ENCODE measurements at regions not wholly inside any gene's neighbourhood (a gene's known extent, or its start where the extent isn't known, plus 50 kb on each side); places are given as distances from the start of the nearest gene placed in this dataset.

- no peaks in the 10 kb centered on the region for H3K9me3 ChIP-seq (ENCODE audit: control insufficient read depth in 2 of 3, low read length in 3 of 3)
- DNase-seq (no peak), ATAC-seq (no peak)
- ChIA-PET CTCF (interaction anchor here (1.2 to 5.4 kb wide), 7 partner anchors 9 to 328 kb away, joined by 3 to 65 read pairs (median 12); partner anchors contain the start of gene HOXD8), POLR2A (interaction anchor here (0.7 kb wide), 1 partner anchor 328 kb away, joined by 3 read pairs; no protein-coding TSS in a partner anchor)
- no peak overlapping the region for H3K4me3 Mint-ChIP-seq
- no peaks in the 10 kb centered on the region for H3K4me1 Mint-ChIP-seq
- H3K4me1 ChIP-seq (ENCODE audit: control insufficient read depth in 2 of 2, insufficient read depth in 2 of 2, low read length in 2 of 2) = no peaks in the 10 kb centered on the region
- no peak overlapping the region for H3K27ac Mint-ChIP-seq
- no peaks in the 10 kb centered on the region for H3K36me3 ChIP-seq (ENCODE audit: control insufficient read depth in 2 of 3, insufficient read depth in 3 of 3, low read length in 3 of 3)
- peaks cover 42 to 61% (median 49%) of the 10 kb centered on the region in 5 donors for H3K27me3 Mint-ChIP-seq
- H3K27me3 ChIP-seq (ENCODE audit: control insufficient read depth in 2 of 2, insufficient read depth in 2 of 2, low read length in 2 of 2) = no peaks in the 10 kb centered on the region
- intact Hi-C loops (cut with micrococcal nuclease) = loop anchor here (1.0 to 5.0 kb wide), 8 partner anchors 98 to 693 kb away; no protein-coding TSS in a partner anchor
- no peaks in the 10 kb centered on the region for H3K36me3 Mint-ChIP-seq
- no peak overlapping the region for H3K27ac ChIP-seq (ENCODE audit: low read depth, low read length)
- peaks cover 0 to 1% (median 0%) of the 10 kb centered on the region in 11 donors for H3K9me3 Mint-ChIP-seq
- no peak overlapping the region for H3K4me3 ChIP-seq (ENCODE audit: low read length)
These were observed 186.6 kb downstream of the MTX2 start for GRCh38 chr2:176455816-176456291.

- intact Hi-C loops (cut with micrococcal nuclease) = loop anchor here (5.0 kb wide), 3 partner anchors 195 to 690 kb away; no protein-coding TSS in a partner anchor
- H3K4me3 Mint-ChIP-seq = no peak overlapping the region
- no peak overlapping the region for H3K27ac Mint-ChIP-seq
- Histone ChIP-seq H3K9me3 (ENCODE audit: control insufficient read depth in 2 of 3, low read length in 3 of 3) (no peaks in the 10 kb centered on the region), H3K4me1 (ENCODE audit: control insufficient read depth in 2 of 2, insufficient read depth in 2 of 2, low read length in 2 of 2) (no peaks in the 10 kb centered on the region), H3K4me3 (ENCODE audit: low read length) (no peak overlapping the region), H3K27me3 (ENCODE audit: control insufficient read depth in 2 of 2, insufficient read depth in 2 of 2, low read length in 2 of 2) (no peaks in the 10 kb centered on the region), H3K36me3 (ENCODE audit: control insufficient read depth in 2 of 3, insufficient read depth in 3 of 3, low read length in 3 of 3) (no peaks in the 10 kb centered on the region), H3K27ac (ENCODE audit: low read depth, low read length) (no peak overlapping the region)
- ATAC-seq (no peak), DNase-seq (no peak)
- peaks cover 0 to 1% (median 0%) of the 10 kb centered on the region in 11 donors for H3K9me3 Mint-ChIP-seq
- POLR2A ChIA-PET = no interaction called here
- H3K27me3 Mint-ChIP-seq = peaks cover 55 to 71% (median 58%) of the 10 kb centered on the region in 5 donors
- CTCF ChIA-PET = interaction anchor here (1.0 to 1.9 kb wide), 2 partner anchors 11 to 15 kb away, joined by 3 to 5 read pairs; no protein-coding TSS in a partner anchor
- H3K4me1 Mint-ChIP-seq = no peaks in the 10 kb centered on the region
- H3K36me3 Mint-ChIP-seq = no peaks in the 10 kb centered on the region
These were observed 188.2 kb downstream of the MTX2 start for GRCh38 chr2:176457481-176457880.

- Histone ChIP-seq H3K4me1 (ENCODE audit: control insufficient read depth in 2 of 2, insufficient read depth in 2 of 2, low read length in 2 of 2) (no peaks in the 10 kb centered on the region), H3K36me3 (ENCODE audit: control insufficient read depth in 2 of 3, insufficient read depth in 3 of 3, low read length in 3 of 3) (no peaks in the 10 kb centered on the region), H3K9me3 (ENCODE audit: control insufficient read depth in 2 of 3, low read length in 3 of 3) (no peaks in the 10 kb centered on the region), H3K27ac (ENCODE audit: low read depth, low read length) (no peak overlapping the region), H3K4me3 (ENCODE audit: low read length) (no peak overlapping the region), H3K27me3 (ENCODE audit: control insufficient read depth in 2 of 2, insufficient read depth in 2 of 2, low read length in 2 of 2) (peaks cover 0 to 6% of the 10 kb centered on the region in 2 donors)
- Mint-ChIP-seq H3K36me3 (no peaks in the 10 kb centered on the region), H3K4me3 (no peak overlapping the region), H3K4me1 (no peaks in the 10 kb centered on the region), H3K27me3 (peaks cover 58 to 77% (median 64%) of the 10 kb centered on the region in 5 donors), H3K27ac (no peak overlapping the region), H3K9me3 (peaks cover 0 to 1% (median 0%) of the 10 kb centered on the region in 11 donors)
- ChIA-PET CTCF (no interaction called here), POLR2A (no interaction called here)
- DNase-seq (no peak), ATAC-seq (no peak)
- intact Hi-C loops (cut with micrococcal nuclease) = no loop called here
These were observed 192.0 kb downstream of the MTX2 start for GRCh38 chr2:176461098-176461808.

GRCh38 chr2:176461809-176462670 lies 192.8 kb downstream of the MTX2 start:
- DNase-seq = no peak
- H3K9me3 ChIP-seq (ENCODE audit: control insufficient read depth in 2 of 3, low read length in 3 of 3) = no peaks in the 10 kb centered on the region
- H3K36me3 ChIP-seq (ENCODE audit: control insufficient read depth in 2 of 3, insufficient read depth in 3 of 3, low read length in 3 of 3) = no peaks in the 10 kb centered on the region
- no peak overlapping the region for H3K27ac Mint-ChIP-seq
- H3K27me3 ChIP-seq (ENCODE audit: control insufficient read depth in 2 of 2, insufficient read depth in 2 of 2, low read length in 2 of 2) = peaks cover 0 to 6% of the 10 kb centered on the region in 2 donors
- no peaks in the 10 kb centered on the region for H3K4me1 ChIP-seq (ENCODE audit: control insufficient read depth in 2 of 2, insufficient read depth in 2 of 2, low read length in 2 of 2)
- no peak for ATAC-seq
- H3K27me3 Mint-ChIP-seq = peaks cover 59 to 84% (median 67%) of the 10 kb centered on the region in 5 donors
- H3K27ac ChIP-seq (ENCODE audit: low read depth, low read length) = no peak overlapping the region
- H3K36me3 Mint-ChIP-seq = no peaks in the 10 kb centered on the region
- H3K4me3 Mint-ChIP-seq = no peak overlapping the region
- intact Hi-C loops (cut with micrococcal nuclease) = no loop called here
- H3K9me3 Mint-ChIP-seq = peaks cover 0 to 1% (median 0%) of the 10 kb centered on the region in 11 donors
- ChIA-PET POLR2A (no interaction called here), CTCF (interaction anchor here (1.3 kb wide), 1 partner anchor 8 kb away, joined by 5 read pairs; no protein-coding TSS in a partner anchor)
- H3K4me3 ChIP-seq (ENCODE audit: low read length) = no peak overlapping the region
- no peaks in the 10 kb centered on the region for H3K4me1 Mint-ChIP-seq

GRCh38 chr2:176463546-176463945 lies 194.3 kb downstream of the MTX2 start:
- intact Hi-C loops (cut with micrococcal nuclease) = no loop called here
- Histone ChIP-seq H3K4me3 (ENCODE audit: low read length) (no peak overlapping the region), H3K27ac (ENCODE audit: low read depth, low read length) (no peak overlapping the region), H3K9me3 (ENCODE audit: control insufficient read depth in 2 of 3, low read length in 3 of 3) (no peaks in the 10 kb centered on the region), H3K4me1 (ENCODE audit: control insufficient read depth in 2 of 2, insufficient read depth in 2 of 2, low read length in 2 of 2) (no peaks in the 10 kb centered on the region), H3K36me3 (ENCODE audit: control insufficient read depth in 2 of 3, insufficient read depth in 3 of 3, low read length in 3 of 3) (no peaks in the 10 kb centered on the region), H3K27me3 (ENCODE audit: control insufficient read depth in 2 of 2, insufficient read depth in 2 of 2, low read length in 2 of 2) (peaks cover 0 to 6% of the 10 kb centered on the region in 2 donors)
- H3K27me3 Mint-ChIP-seq = peaks cover 52 to 71% (median 66%) of the 10 kb centered on the region in 5 donors
- DNase-seq (no peak), ATAC-seq (no peak)
- no peaks in the 10 kb centered on the region for H3K36me3 Mint-ChIP-seq
- ChIA-PET POLR2A (no interaction called here), CTCF (interaction anchor here (1.3 kb wide), 1 partner anchor 10 kb away, joined by 5 read pairs; no protein-coding TSS in a partner anchor)
- H3K9me3 Mint-ChIP-seq = peaks cover 0 to 1% (median 0%) of the 10 kb centered on the region in 11 donors
- no peak overlapping the region for H3K27ac Mint-ChIP-seq
- H3K4me1 Mint-ChIP-seq = no peaks in the 10 kb centered on the region
- H3K4me3 Mint-ChIP-seq = no peak overlapping the region

- CTCF ChIA-PET = no interaction called here
- Mint-ChIP-seq H3K36me3 (no peaks in the 10 kb centered on the region), H3K4me3 (no peak overlapping the region), H3K27me3 (peaks cover 43 to 69% (median 56%) of the 10 kb centered on the region in 5 donors), H3K9me3 (no peaks in the 10 kb centered on the region), H3K4me1 (no peaks in the 10 kb centered on the region), H3K27ac (no peak overlapping the region)
- Histone ChIP-seq H3K4me3 (ENCODE audit: low read length) (no peak overlapping the region), H3K4me1 (ENCODE audit: control insufficient read depth in 2 of 2, insufficient read depth in 2 of 2, low read length in 2 of 2) (no peaks in the 10 kb centered on the region), H3K36me3 (ENCODE audit: control insufficient read depth in 2 of 3, insufficient read depth in 3 of 3, low read length in 3 of 3) (no peaks in the 10 kb centered on the region), H3K27me3 (ENCODE audit: control insufficient read depth in 2 of 2, insufficient read depth in 2 of 2, low read length in 2 of 2) (peaks cover 0 to 6% of the 10 kb centered on the region in 2 donors), H3K27ac (ENCODE audit: low read depth, low read length) (no peak overlapping the region), H3K9me3 (ENCODE audit: control insufficient read depth in 2 of 3, low read length in 3 of 3) (no peaks in the 10 kb centered on the region)
- POLR2A ChIA-PET = no interaction called here
- ATAC-seq = no peak
- intact Hi-C loops (cut with micrococcal nuclease) = no loop called here
- no peak for DNase-seq
These were observed 195.8 kb downstream of the MTX2 start for GRCh38 chr2:176464886-176465564.
